H1 (cell line): ENCODE measurements at regions not wholly inside any gene's neighbourhood (a gene's known extent, or its start where the extent isn't known, plus 50 kb on each side); places are given as distances from the start of the nearest gene placed in this dataset.

ENCODE experiments used
- TF ChIP-seq, protein P1 (sequence below): fragments of 300-600 bp; sonication (generic); IDR thresholded peaks from 2 replicates; pipeline ENCODE4 v1.7.1; 2012; ENCODE audit warnings: low read length, moderate library complexity, mild to moderate bottlenecking, inconsistent platforms; ENCODE audit not compliant: insufficient replicate concordance

DNA sequence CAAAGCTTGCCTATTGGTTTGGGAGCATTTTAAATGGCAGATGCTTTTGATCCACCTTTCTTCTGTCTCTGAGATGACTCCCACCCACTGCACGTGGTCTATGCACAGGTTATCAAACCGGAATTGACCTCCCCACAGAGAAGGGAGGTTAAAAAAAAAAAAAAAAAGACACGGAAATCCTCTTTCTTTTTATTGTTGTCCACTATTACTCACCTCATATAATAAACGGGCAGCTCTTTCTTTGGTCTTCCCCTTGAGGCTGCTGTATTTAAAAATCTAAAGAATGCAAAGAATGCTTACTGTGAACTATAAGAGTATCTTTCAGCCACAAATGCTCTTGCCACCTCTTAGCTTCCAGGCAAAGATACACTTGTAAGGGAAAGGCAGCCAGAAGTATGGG lies 329.7 kb downstream of the NDFIP2 start (continued):
- TF ChIP-seq, protein P1, sequence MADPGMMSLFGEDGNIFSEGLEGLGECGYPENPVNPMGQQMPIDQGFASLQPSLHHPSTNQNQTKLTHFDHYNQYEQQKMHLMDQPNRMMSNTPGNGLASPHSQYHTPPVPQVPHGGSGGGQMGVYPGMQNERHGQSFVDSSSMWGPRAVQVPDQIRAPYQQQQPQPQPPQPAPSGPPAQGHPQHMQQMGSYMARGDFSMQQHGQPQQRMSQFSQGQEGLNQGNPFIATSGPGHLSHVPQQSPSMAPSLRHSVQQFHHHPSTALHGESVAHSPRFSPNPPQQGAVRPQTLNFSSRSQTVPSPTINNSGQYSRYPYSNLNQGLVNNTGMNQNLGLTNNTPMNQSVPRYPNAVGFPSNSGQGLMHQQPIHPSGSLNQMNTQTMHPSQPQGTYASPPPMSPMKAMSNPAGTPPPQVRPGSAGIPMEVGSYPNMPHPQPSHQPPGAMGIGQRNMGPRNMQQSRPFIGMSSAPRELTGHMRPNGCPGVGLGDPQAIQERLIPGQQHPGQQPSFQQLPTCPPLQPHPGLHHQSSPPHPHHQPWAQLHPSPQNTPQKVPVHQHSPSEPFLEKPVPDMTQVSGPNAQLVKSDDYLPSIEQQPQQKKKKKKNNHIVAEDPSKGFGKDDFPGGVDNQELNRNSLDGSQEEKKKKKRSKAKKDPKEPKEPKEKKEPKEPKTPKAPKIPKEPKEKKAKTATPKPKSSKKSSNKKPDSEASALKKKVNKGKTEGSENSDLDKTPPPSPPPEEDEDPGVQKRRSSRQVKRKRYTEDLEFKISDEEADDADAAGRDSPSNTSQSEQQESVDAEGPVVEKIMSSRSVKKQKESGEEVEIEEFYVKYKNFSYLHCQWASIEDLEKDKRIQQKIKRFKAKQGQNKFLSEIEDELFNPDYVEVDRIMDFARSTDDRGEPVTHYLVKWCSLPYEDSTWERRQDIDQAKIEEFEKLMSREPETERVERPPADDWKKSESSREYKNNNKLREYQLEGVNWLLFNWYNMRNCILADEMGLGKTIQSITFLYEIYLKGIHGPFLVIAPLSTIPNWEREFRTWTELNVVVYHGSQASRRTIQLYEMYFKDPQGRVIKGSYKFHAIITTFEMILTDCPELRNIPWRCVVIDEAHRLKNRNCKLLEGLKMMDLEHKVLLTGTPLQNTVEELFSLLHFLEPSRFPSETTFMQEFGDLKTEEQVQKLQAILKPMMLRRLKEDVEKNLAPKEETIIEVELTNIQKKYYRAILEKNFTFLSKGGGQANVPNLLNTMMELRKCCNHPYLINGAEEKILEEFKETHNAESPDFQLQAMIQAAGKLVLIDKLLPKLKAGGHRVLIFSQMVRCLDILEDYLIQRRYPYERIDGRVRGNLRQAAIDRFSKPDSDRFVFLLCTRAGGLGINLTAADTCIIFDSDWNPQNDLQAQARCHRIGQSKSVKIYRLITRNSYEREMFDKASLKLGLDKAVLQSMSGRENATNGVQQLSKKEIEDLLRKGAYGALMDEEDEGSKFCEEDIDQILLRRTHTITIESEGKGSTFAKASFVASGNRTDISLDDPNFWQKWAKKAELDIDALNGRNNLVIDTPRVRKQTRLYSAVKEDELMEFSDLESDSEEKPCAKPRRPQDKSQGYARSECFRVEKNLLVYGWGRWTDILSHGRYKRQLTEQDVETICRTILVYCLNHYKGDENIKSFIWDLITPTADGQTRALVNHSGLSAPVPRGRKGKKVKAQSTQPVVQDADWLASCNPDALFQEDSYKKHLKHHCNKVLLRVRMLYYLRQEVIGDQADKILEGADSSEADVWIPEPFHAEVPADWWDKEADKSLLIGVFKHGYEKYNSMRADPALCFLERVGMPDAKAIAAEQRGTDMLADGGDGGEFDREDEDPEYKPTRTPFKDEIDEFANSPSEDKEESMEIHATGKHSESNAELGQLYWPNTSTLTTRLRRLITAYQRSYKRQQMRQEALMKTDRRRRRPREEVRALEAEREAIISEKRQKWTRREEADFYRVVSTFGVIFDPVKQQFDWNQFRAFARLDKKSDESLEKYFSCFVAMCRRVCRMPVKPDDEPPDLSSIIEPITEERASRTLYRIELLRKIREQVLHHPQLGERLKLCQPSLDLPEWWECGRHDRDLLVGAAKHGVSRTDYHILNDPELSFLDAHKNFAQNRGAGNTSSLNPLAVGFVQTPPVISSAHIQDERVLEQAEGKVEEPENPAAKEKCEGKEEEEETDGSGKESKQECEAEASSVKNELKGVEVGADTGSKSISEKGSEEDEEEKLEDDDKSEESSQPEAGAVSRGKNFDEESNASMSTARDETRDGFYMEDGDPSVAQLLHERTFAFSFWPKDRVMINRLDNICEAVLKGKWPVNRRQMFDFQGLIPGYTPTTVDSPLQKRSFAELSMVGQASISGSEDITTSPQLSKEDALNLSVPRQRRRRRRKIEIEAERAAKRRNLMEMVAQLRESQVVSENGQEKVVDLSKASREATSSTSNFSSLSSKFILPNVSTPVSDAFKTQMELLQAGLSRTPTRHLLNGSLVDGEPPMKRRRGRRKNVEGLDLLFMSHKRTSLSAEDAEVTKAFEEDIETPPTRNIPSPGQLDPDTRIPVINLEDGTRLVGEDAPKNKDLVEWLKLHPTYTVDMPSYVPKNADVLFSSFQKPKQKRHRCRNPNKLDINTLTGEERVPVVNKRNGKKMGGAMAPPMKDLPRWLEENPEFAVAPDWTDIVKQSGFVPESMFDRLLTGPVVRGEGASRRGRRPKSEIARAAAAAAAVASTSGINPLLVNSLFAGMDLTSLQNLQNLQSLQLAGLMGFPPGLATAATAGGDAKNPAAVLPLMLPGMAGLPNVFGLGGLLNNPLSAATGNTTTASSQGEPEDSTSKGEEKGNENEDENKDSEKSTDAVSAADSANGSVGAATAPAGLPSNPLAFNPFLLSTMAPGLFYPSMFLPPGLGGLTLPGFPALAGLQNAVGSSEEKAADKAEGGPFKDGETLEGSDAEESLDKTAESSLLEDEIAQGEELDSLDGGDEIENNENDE, result peak; percentile 61
